PC-9 (cell line): ENCODE measurements at regions not wholly inside any gene's neighbourhood (a gene's known extent, or its start where the extent isn't known, plus 50 kb on each side); places are given as distances from the start of the nearest gene placed in this dataset.

Experiments used
- BruUV-seq: library from RNA; stranded (reverse); fragments of 400-500 nt; replicated peaks from 2 replicates; lab custom pipeline; 2021; lab: Mats Ljungman, UMichigan
- CTCF ChIA-PET: fragments of 300-600 bp; sonication (Branson Sonifier 250); formaldehyde crosslinking; loops from one replicate; lab custom pipeline; 2022; ENCODE audit warnings: antibody characterized with exemption; lab: Charles Lee
- POLR2A ChIA-PET: fragments of 300-600 bp; sonication (Branson Sonifier 250); formaldehyde crosslinking; loops from one replicate; lab custom pipeline; 2022; ENCODE audit warnings: antibody characterized with exemption; ENCODE audit not compliant: unreplicated experiment; lab: Charles Lee
- DNase-seq, 2 experiments: peaks; one replicate each; pipeline versions ENCODE4 v3.0.0 to v3.0.0-alpha.2; 2015 to 2022; ENCODE audit warnings: mixed read lengths in 1 of 2
- H2AFZ ChIP-seq: fragments of 200-600 bp; sonication (generic); 2 replicates; pipeline ENCODE4 v1.8.1; 2017; ENCODE audit warnings: antibody characterized with exemption
- H3F3A ChIP-seq: fragments of 200-600 bp; sonication (generic); 2 replicates; pipeline ENCODE4 v1.8.1; 2017; ENCODE audit warnings: antibody characterized with exemption, mild to moderate bottlenecking, low read depth; ENCODE audit not compliant: insufficient read depth
- H3K27ac ChIP-seq: fragments of 200-600 bp; sonication (generic); 2 replicates; pipeline ENCODE4 v1.6.1; 2016; ENCODE audit warnings: mixed run types
- H3K27me3 ChIP-seq: fragments of 200-600 bp; sonication (generic); 2 replicates; pipeline ENCODE4 v1.6.1; 2016; ENCODE audit warnings: low read depth, mixed run types; ENCODE audit not compliant: insufficient read depth
- H3K36me3 ChIP-seq: fragments of 200-600 bp; sonication (generic); 2 replicates; pipeline ENCODE4 v1.6.1; 2016; ENCODE audit warnings: low read depth, mixed run types
- H3K4me1 ChIP-seq: fragments of 200-600 bp; sonication (generic); replicated peaks from 2 replicates; pipeline ENCODE4 v1.6.1; 2016; ENCODE audit warnings: mixed run types; ENCODE audit not compliant: insufficient read depth
- H3K4me2 ChIP-seq: fragments of 200-600 bp; sonication (generic); 2 replicates; pipeline ENCODE4 v1.6.1; 2017; ENCODE audit warnings: mixed run types
- H3K4me3 ChIP-seq: fragments of 200-600 bp; sonication (generic); 2 replicates; pipeline ENCODE4 v1.6.1; 2016; ENCODE audit warnings: mixed run types
- H3K79me2 ChIP-seq: fragments of 200-600 bp; sonication (generic); 2 replicates; pipeline ENCODE4 v1.6.1; 2017; ENCODE audit warnings: low read depth, mixed run types
- H3K9me2 ChIP-seq: fragments of 200-600 bp; sonication (generic); 2 replicates; pipeline ENCODE4 v1.8.1; 2017; ENCODE audit warnings: mild to moderate bottlenecking; ENCODE audit not compliant: insufficient read depth
- H3K9me3 ChIP-seq: fragments of 200-600 bp; sonication (generic); 2 replicates; pipeline ENCODE4 v1.8.1; 2016; ENCODE audit warnings: low read depth; ENCODE audit not compliant: insufficient read depth
- H4K20me1 ChIP-seq: fragments of 200-600 bp; sonication (generic); 2 replicates; pipeline ENCODE4 v1.8.1; 2017; ENCODE audit not compliant: insufficient read depth
- EZH2 ChIP-seq: fragments of 200-600 bp; sonication (generic); IDR thresholded peaks from 2 replicates; pipeline ENCODE4 v1.8.0; 2017; ENCODE audit warnings: antibody characterized with exemption, low read depth
- intact Hi-C: fragments of 100-400 bp; cut with micrococcal nuclease; formaldehyde crosslinking; loops from one replicate; pipeline ENCODE4 v1.10.0; 2022; ENCODE audit not compliant: unreplicated experiment
- TF ChIP-seq, protein P1 (sequence below): fragments of 200-600 bp; sonication (generic); conservative IDR thresholded peaks from 2 replicates; pipeline ENCODE4 v1.6.1; 2017; ENCODE audit warnings: mixed run types, antibody characterized with exemption, mild to moderate bottlenecking, moderate library complexity

DNA sequence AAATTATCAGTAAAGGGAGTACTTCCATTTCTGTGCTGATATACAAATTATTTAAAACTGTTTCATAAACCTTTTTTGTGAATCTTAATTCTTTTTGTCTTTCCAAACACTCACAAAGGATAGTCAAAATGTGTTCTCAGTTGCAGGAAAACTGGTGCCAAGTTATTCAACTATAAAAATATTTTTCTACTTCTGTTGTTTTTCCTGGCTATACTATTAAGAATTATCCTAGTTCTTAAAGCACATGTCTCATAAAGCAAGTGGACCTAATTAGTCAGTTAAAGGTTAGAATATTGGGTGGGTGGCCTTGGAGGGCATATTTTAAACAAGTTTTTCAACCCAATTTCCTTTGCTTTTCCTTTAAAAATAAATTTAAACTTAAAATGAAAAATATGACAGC, 1460.3 kb upstream of the SLC10A2 start:
- TF ChIP-seq, protein P1, sequence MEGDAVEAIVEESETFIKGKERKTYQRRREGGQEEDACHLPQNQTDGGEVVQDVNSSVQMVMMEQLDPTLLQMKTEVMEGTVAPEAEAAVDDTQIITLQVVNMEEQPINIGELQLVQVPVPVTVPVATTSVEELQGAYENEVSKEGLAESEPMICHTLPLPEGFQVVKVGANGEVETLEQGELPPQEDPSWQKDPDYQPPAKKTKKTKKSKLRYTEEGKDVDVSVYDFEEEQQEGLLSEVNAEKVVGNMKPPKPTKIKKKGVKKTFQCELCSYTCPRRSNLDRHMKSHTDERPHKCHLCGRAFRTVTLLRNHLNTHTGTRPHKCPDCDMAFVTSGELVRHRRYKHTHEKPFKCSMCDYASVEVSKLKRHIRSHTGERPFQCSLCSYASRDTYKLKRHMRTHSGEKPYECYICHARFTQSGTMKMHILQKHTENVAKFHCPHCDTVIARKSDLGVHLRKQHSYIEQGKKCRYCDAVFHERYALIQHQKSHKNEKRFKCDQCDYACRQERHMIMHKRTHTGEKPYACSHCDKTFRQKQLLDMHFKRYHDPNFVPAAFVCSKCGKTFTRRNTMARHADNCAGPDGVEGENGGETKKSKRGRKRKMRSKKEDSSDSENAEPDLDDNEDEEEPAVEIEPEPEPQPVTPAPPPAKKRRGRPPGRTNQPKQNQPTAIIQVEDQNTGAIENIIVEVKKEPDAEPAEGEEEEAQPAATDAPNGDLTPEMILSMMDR = no peak
- no peak for TF ChIP-seq EZH2
- intact Hi-C loops = no loop called here
- Histone ChIP-seq H3K36me3 (no peaks in the 10 kb centered on the region), H3K9me2 (no peaks in the 10 kb centered on the region), H3K27me3 (no peaks in the 10 kb centered on the region), H2AFZ (no peak overlapping the region), H3K9me3 (peaks cover 3% of the 10 kb centered on the region), H3K79me2 (no peaks in the 10 kb centered on the region), H3K4me2 (no peak overlapping the region), H3F3A (peaks cover 4% of the 10 kb centered on the region; the same call in 1 of the 2 replicates), H3K4me1 (no peaks in the 10 kb centered on the region), H3K4me3 (no peak overlapping the region), H4K20me1 (no peaks in the 10 kb centered on the region), H3K27ac (no peak overlapping the region)
- ChIA-PET POLR2A (no interaction called here), CTCF (no interaction called here)
- DNase-seq = no peak
- no TSS peak for BruUV-seq

DNA sequence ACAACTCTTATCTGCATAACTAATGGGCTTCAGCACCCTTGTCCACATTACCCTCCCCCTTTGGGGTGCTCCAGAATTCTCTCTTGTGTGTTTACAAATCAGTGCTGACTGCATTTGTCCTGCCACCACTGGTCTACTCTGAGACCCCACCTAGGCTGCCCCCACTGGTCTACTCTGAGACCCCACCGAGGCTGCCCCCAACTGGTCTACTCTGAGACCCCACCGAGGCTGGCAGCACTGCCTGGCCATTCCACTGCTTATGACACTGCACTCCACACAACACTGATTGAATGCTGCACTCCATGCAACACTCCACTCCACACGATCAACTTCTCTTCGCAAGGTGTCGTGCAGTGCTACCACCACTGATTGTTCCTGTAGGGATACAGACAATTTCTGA, 1459.2 kb upstream of the SLC10A2 start:
- Histone ChIP-seq H4K20me1 (no peaks in the 10 kb centered on the region), H3K36me3 (no peaks in the 10 kb centered on the region), H2AFZ (no peak overlapping the region), H3K4me3 (no peak overlapping the region), H3K4me2 (no peak overlapping the region), H3K79me2 (no peaks in the 10 kb centered on the region), H3K9me2 (no peaks in the 10 kb centered on the region), H3F3A (peaks cover 4% of the 10 kb centered on the region; the same call in 1 of the 2 replicates), H3K27me3 (no peaks in the 10 kb centered on the region), H3K9me3 (peaks cover 3% of the 10 kb centered on the region), H3K4me1 (no peaks in the 10 kb centered on the region), H3K27ac (no peak overlapping the region)
- TF ChIP-seq, protein P1 = no peak
- no peak for TF ChIP-seq EZH2
- POLR2A ChIA-PET = no interaction called here
- BruUV-seq = no TSS peak
- CTCF ChIA-PET = no interaction called here
- DNase-seq = no peak
- intact Hi-C loops = no loop called here

DNA sequence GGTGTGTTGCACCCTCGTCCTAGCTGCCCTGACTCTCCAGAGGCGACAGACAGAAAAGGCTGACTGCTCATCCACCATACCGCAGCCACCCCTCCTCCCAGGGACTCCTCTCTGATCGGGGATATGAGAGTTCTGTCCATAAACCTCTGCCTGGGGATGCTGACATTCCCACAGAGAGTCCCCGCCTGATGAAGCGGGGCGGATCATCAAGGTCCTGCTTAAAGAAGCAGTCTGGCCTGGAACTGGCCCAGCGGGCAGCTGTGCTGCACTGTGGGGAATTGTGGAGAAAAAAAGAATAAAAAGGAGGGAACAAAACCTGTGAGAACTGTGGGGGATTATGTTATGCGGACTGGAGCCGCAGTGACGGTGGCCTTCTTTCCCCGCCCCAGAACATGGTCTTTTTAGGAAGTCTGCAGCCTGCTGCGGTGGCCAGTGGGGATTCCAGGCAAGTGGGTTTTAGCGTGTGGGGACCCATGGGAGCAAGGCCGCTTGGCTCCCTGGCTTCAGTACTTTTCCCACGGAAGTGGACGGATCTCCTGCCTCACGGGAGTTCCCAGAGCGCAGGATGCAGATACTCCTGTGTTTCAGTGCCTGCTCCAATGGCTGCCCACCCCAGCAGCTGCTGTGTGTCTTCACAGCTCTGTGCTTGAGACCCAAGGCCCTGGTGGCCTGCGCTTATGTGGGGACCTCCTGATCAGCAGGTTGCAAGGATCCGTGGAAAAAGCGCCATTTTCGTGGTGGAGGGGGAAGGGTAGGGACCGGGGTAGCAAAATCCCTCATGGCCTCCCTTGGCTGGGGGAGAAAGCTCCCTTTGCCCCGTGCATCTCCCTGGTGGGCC, 1456.2 kb upstream of the SLC10A2 start:
- intact Hi-C loops = no loop called here
- Histone ChIP-seq H3K4me1 (no peaks in the 10 kb centered on the region), H3K36me3 (no peaks in the 10 kb centered on the region), H2AFZ (no peak overlapping the region), H4K20me1 (no peaks in the 10 kb centered on the region), H3K27me3 (no peaks in the 10 kb centered on the region), H3K27ac (no peak overlapping the region), H3K4me3 (no peak overlapping the region), H3K9me2 (no peaks in the 10 kb centered on the region), H3K9me3 (no peaks in the 10 kb centered on the region; the same call in 1 of the 2 replicates), H3F3A (peaks cover 4% of the 10 kb centered on the region; the same call in 1 of the 2 replicates), H3K79me2 (no peaks in the 10 kb centered on the region), H3K4me2 (no peak overlapping the region)
- ChIA-PET CTCF (no interaction called here), POLR2A (no interaction called here)
- no peak for TF ChIP-seq EZH2
- TF ChIP-seq, protein P1 = no peak
- no TSS peak for BruUV-seq
- no peak for DNase-seq
